ENCODE measurements at regions not wholly inside any gene's neighbourhood (a gene's known extent, or its start where the extent isn't known, plus 50 kb on each side); places are given as distances from the start of the nearest gene placed in this dataset.

GRCh38 chr13:91151921-91152320, 195.6 kb upstream of the MIR17HG start:
- DNase-seq (ENCODE audit: low spot score) (no peak), ATAC-seq (no peak)

DNA sequence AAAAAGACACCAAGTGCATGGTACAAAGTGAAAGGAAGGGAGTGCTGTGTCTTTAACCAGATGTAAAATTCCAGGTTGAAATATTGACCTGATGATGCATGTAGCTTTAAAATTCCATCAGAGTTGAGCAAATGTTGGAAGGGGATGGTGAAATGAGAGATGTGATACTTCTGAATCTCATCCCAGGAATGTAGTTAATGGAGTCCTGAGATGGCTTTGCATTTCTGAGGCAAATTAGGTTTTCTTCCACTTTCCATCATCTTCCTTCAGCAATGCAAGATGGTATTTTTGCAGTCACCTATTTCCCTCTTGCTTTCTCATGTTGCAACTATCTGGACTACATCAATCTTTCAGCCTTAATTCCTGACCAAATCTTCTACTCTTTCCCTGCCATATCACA, 194.1 kb upstream of the MIR17HG start:
- ATAC-seq (no peak), DNase-seq (ENCODE audit: low spot score) (no peak)

GRCh38 chr13:91154558-91155353, 192.7 kb upstream of the MIR17HG start:
- DNase-seq (ENCODE audit: low spot score), result no peak
- ATAC-seq, result peak; percentile 15

DNA sequence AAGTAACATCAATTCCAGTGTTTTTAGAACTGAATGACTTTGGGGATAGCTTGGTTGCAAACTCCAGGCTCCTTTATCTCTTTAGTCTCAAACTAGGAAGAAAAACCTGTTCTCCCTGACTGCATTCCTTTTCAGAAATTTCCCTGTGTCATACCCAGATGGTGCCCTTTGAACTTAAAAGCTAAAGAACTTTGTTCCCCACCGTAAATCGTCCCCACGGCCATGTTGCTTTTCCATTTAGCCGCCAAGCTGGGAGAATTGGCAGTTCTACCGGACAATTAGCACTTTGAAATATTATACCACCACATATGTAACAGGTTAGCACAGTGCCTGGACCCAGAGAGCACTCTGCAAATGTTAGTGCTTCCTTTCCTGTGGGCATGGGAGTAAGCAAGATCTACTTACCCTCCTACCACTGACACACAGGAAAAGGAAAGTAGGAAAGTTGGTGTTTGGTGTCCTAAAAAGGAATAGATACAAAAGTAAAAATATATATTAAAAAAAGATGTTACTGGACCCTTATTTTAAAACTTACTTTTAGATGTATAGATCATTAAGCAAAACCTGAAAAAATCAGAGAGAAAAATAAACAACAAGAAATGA, 191.9 kb upstream of the MIR17HG start:
- ATAC-seq, result no peak

GRCh38 chr13:91157273-91158016, 190.0 kb upstream of the MIR17HG start:
- ATAC-seq (no peak), DNase-seq (ENCODE audit: low spot score) (no peak)

More for the DNA sequence above, 191.9 kb upstream of the MIR17HG start:
- DNase-seq (ENCODE audit: low spot score), result no peak

DNA sequence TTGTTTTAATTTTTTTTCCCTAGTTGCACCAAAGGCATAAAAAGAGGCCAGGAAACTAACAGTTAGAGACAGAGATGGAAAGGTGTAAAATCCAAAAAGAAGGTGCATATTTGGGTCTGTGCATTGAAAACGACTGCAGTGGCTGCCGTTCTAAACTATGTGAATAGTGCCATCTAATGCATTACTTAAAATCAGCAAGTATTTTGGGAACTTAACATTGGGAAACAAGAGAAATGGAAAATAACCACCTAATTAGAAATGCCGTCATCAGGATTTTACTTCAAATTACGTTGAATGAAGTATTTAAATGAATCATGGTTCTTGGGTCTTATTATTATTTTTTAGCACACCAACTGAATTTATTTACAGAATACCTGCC, 189.5 kb upstream of the MIR17HG start:
- no peak for DNase-seq (ENCODE audit: low spot score)
- ATAC-seq, result no peak

DNA sequence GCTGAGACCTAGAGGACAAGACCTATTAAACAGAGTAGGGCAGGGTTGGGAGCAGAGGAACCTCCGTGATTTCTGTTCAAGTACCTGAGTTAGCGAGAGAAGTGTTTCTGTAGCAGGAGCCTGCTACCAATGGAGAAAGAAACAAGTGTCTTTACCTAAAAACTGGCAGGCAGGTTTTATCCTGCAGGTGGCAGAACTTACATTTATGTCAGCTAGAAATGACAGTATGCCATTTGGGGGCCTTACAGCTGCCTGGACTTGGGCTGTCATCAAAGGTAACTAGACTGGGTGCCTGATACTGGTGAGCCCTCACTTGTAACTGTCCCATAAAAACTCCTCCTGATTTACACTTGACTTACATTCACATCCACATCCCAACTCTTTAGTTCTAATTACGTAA, 185.3 kb upstream of the MIR17HG start:
- DNase-seq (ENCODE audit: low spot score) (no peak), ATAC-seq (no peak)

DNA sequence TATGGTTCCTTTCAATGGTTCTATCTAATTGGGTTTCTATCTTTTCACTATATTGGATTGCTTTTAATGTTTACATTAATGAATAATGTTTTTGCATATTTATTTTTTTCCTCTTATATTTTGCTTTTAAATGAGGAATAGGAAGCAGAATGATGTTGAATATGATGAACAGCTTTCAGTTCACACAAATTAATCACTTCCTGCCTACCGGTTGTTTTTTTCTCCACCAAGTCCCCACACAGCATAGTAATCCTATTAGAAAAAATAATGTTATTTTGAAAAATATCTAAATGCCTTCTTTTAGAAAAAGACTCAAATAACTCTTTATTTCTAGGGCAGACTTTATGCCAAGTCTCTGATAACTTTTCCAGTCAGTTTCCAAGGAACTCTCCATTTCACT, 184.9 kb upstream of the MIR17HG start:
- DNase-seq (ENCODE audit: low spot score) (no peak), ATAC-seq (no peak)

DNA sequence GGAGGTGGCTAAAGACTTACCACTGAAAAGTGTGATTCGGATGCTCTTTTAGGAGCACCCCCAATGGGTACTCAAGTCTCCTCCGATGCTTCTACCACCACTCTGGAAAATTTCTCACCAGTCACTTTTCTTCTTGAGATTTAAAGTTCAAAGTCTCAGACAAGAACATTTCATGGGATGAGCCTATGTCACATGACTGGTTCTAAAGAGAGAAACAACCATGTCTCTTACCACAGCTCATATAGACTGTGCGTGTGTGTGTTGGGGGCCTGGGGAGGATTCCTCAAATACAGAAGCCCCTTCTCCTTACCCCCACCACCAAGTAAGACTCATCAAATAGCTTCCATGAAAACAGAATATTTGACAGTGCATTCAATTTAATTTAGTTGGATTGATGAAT, 181.7 kb upstream of the MIR17HG start:
- DNase-seq (ENCODE audit: low spot score) (no peak), ATAC-seq (no peak)

GRCh38 chr13:91166714-91167511, 180.6 kb upstream of the MIR17HG start:
- ATAC-seq (no peak), DNase-seq (ENCODE audit: low spot score) (no peak)

- ATAC-seq, result no peak
Observed at GRCh38 chr13:91167706-91168385, 179.6 kb upstream of the MIR17HG start.

GRCh38 chr13:91168386-91168711, 179.1 kb upstream of the MIR17HG start:
- ATAC-seq (no peak), DNase-seq (ENCODE audit: low spot score) (no peak)

More at GRCh38 chr13:91167706-91168385, 179.6 kb upstream of the MIR17HG start:
- DNase-seq (ENCODE audit: low spot score), result no peak

GRCh38 chr13:91169321-91170050, 178.0 kb upstream of the MIR17HG start:
- DNase-seq (ENCODE audit: low spot score), result no peak
- ATAC-seq, result no peak

DNA sequence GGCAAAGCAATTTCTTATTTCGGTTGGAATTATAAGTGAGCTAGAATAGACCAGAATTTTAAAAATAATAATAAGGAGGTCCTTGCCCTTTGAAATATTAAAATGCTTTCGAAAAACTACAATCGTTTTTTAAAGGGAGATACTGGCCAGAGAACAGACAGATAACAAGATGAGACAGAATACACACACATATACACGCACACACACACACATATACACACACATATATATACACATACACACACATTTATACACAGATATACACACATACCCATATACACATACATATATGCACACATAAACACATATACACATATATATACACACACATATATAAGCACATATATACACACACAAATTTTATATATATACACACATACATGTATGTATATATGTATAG, 175.3 kb upstream of the MIR17HG start:
- no peak for ATAC-seq
- DNase-seq (ENCODE audit: low spot score), result no peak

GRCh38 chr13:91174886-91175501, 172.5 kb upstream of the MIR17HG start:
- DNase-seq (ENCODE audit: low spot score) (no peak), ATAC-seq (no peak)

DNA sequence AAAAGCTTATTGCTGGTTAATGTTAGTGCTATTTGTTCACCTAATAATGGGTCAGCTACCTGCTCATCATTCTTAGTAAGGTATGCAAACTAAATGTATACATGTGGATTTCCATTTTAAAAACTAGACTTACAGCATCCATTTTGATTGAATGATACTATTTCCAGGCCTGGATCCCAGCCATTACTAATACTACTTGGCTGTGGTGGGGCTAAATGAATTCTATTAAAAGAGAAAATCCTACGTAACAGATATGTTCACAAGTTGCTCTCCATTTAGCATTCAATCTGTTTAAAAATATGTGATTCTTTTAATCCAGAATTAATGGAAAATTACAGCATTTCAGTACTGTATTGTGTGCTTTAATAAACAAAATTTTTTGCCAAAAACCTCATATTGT, 169.4 kb upstream of the MIR17HG start:
- DNase-seq (ENCODE audit: low spot score) (no peak), ATAC-seq (no peak)

GRCh38 chr13:91181892-91182291, 165.6 kb upstream of the MIR17HG start:
- no peak for DNase-seq (ENCODE audit: low spot score)
- ATAC-seq, result no peak

DNA sequence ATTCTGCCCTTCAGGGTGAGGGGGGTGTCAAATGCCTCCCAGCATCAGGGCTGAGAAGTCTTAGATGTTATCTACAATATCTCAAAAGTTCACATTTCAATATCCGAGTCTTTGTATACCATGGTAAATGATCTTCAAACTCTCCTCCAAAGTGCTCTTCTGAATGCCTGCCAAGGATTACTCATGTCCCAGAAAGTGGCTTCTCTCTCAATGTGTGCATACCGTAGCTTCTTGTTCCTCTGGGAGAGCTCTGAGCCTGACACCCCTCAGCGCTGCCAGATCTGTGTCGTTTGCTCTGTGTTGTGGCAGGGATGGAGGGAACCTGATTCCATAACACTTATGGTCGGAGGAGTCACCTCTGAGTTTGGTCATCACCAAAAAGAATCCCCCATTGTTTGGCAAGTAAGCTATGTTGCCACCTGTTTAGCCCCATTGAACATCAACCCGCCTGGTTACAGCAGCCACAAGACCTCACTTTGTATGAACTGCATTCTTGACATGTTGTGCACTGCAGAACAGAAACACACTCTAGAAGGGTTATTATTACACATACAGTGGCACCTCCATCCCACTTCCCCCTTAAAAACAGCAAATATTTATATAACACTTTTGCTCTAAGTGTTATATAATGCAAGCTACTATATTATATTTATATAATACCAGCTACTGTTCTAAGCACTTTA, 163.1 kb upstream of the MIR17HG start:
- ATAC-seq (no peak), DNase-seq (ENCODE audit: low spot score) (no peak)

DNA sequence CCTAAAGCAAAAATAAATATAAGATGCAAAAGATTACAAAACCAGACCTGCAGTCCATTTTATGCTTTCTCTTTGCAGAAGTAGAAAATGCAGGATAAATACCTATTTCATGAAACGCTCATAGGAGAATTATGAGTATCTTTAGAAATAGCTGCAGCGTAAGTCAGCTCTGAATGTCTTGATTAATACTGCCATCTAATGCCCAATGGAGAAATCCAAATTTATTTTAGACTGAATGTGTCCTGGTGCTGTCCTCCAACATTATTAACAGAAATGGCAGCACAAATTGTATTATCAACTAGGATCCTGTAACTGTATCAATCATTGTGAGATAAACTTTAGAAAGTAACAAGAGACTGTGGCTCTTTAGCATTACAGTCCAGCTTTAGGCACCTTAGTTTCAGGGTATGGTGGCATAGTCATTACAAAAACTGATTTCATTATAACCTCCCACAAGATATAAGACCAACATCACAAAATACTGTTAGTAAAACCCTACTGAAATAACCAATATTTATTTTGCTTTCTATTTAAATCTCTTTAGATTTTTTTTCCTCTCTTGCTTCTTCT, 162.1 kb upstream of the MIR17HG start:
- ATAC-seq (peak; percentile 27), DNase-seq (ENCODE audit: low spot score) (no peak)

Data from left lobe of liver (tissue), 2 donors.